ENCODE measurements at regions not wholly inside any gene's neighbourhood (a gene's known extent, or its start where the extent isn't known, plus 50 kb on each side); places are given as distances from the start of the nearest gene placed in this dataset.

GRCh38 chrX:137746289-137746688 is 180.4 kb downstream of the ZIC3 start:
- TF ChIP-seq CTCF (IDR thresholded peaks at IDR 0.05) (no peak), POLR2A (IDR thresholded peaks at IDR 0.05) (no peak)

Measured in lower leg skin (tissue), 3 donors.